HG02759 (cell line): ENCODE measurements at regions not wholly inside any gene's neighbourhood (a gene's known extent, or its start where the extent isn't known, plus 50 kb on each side); places are given as distances from the start of the nearest gene placed in this dataset.
"Not testable (repeated sequence)": the region's sequence is repeated elsewhere in the genome, so short reads cannot be mapped to it uniquely, and the experiment has no call there.

Experiments used
- ATAC-seq: cut with Tn5 transposase; IDR thresholded peaks from one replicate; pipeline ENCODE4 v1.9.1; 2021; ENCODE audit warnings: mild to moderate bottlenecking, moderate library complexity; ENCODE audit not compliant: unreplicated experiment

DNA sequence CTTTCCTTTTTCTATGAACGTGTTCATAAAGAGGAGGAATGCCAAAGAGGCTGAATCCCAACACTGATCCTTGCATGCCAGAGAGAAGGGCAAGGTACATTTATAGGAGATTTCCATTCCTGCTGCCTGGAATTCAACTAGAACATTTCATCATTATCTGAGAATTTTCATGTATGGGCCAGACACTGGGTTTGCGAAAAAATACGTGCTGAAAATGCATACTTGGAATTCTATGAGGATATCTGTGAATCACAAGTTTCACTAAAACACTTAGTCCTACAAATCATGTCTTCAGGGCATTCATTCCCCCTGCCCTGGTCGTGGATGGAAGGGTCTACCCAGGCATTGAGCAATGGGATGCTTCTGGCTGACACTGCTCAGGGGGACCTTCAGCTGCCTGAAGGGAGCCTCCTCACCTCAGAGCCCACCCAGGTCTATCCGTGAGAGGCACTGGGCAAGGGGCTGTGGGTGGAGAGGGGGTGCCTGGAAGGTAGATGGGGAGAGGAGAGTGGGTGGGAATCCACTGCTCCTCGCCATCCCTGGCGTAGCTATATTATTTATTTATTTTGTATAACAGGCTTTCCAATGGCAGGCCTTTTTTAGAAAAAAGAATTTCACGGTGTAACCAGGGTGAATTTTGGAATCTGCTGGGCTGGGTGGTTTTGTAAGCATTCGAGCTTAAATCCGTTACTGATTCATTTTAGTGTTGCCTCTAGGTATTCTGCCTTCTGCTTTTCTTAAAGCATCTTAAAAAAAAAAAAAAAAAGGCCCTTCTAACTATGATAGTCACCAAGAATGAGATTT is 560.6 kb upstream of the ID2 start:
- no peak for ATAC-seq

DNA sequence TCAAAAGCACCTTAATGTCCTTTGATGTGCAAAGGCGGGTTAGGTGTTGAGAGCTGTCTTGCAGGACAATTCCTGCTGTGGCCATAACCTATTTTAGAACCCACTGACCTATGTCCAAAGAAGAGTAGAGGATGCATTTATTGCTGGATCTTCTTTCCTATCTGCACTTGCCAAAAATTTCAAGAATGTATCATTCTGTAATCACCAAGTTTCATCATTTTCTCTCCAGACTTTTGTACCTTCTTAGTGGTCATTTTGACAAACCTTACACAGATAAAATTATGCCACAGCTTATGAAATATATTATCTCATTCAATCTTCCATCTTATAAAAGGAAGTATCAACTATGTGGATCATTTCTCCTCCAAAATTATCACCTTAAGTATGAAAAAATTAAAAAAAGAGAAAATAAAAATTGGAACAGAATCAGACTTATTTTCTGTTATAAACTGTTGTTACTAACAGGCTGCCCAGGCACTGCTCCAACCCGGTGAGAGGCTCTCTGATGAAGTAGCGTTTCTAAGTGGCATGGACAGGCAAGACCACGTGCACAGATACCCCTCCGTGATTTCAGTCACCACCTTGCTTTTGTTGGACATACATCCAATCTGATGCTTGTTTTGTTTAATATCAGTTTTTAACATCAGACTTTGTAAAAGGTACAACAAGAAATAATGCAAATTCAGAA is 559.9 kb upstream of the ID2 start:
- no peak for ATAC-seq

DNA sequence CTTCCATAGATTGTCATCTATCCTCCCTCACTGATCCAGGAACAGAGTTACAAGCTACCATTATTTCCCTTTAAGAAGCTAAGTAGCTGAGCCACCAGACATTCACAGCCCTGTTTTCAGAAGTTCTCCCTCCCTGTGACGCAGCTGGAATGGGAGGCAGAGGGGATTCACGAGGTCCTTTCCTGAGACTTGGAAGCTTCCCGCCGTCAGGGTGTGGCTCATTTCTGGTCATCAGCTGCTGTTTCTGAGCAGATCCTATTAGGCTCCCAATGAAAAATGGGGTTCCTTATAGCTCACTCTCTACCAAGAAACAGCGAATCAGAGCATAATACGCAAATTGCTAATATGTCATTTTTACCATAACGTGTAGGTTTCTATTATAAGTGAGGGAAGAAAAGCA is 559.3 kb upstream of the ID2 start:
- ATAC-seq = no peak

DNA sequence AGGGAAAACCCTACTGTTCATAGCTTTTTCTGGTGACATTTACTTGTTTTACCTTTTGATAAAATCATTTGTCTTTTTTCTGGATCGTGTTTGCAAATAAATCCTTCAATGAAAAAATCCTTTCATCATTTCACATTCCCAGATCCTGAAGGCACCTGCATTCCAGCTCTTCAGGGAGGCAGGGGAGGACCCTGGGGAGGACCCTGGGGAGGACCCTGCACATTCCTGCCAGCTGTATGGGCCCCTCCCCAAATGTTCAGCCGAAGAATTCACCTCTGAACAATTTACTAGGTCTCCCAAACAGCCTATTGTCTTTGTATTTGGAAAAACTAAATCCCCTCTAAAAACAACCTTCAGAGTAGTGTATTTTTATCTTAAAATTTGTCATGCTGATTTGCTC is 558.4 kb upstream of the ID2 start:
- no peak for ATAC-seq

DNA sequence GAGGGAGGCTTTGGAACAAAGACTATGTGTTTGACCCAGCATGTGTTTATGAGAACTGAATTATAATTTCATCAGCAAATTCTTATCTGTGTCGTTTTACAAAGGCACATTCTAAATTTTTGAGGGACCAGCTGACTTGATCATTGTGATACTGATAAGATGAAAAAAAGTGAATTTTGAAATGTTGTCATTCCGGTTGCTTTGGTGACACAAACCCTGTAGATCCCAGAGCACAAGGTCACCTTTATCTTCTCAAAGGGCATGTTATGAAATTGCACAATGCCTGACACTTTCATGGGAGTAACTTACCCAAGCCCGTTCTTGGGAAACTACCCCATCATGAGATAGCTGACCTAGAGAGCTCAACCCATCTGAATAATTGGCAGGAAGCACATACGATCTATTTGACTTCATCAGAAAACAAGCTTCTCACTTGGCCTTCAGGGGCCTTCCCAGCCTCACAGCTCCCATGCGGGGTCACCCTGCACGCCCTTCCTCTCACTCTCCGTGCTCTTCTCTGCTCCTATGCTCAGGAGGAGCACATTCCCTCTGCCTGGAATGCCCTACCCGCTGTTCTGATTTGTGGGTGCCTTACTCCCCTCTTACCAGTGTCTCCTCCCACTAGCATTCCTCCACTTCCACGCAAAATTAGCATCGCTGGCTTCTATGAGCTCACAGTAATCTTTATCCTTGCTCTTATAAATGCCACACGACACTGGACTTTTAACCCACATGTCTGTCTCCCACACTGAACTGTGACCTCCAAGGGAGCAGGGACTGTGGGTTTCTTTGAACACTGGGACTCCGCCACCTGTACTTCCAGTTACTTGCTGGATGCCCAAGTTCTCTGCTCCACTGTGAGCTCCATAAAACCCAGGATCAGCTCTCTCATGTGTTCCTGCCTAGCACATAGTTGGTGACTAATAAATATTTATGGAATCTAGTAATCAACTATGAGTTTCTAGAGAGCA is 555.8 kb upstream of the ID2 start:
- no peak for ATAC-seq

DNA sequence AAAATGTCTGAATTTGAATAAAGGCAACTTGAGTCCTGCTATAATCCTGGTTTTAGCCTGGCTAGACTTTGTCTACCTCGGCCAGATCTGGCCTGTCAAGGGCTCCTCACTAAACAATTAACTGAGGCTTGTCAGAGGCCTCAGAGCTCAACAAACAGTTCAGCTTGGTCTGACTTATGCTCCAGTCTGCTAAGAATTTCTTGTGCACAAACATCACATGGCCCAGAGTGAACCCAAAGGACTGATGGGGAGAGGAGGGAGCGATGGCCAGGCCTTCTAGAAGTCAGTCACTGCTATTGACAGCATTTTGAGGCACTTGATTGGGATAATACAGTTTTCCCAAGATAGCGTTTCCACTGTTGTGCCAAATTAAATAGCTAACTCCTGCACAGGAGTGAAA is 555.1 kb upstream of the ID2 start:
- no peak for ATAC-seq

DNA sequence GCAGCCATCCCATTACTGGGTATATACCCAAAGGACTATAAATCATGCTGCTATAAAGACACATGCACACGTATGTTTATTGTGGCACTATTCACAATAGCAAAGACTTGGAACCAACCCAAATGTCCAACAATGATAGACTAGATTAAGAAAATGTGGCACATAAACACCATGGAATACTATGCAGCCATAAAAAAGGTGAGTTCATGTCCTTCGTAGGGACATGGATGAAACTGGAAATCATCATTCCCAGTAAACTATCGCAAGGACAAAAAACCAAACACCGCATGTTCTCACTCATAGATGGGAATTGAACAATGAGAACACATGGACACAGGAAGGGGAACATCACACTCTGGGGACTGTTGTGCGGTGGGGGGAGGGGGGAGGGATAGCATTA is 550.4 kb upstream of the ID2 start:
- ATAC-seq = not testable (repeated sequence)

DNA sequence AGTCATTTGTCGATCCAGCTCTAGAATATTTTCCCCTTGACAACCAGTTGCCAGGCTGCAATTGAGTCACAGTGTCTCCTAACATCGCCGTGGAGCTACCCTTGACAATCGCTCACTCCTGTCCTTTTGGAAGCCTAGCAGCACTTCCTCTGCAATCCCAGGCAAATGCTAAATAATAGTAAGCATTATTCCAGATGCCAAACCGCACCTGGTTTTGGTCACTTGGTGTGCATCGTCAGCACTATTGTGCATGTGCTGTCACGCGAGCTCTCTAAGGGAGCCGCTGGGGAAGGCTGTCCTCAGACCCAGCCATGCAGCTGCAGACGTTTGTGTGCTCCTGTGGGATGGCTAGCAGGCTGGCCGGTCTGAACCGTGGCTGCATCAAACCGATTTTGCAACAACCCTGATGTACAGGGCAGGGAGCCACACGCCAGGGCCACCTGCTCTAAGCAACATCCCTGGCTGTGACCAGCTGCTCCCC is 549.5 kb upstream of the ID2 start:
- no peak for ATAC-seq

DNA sequence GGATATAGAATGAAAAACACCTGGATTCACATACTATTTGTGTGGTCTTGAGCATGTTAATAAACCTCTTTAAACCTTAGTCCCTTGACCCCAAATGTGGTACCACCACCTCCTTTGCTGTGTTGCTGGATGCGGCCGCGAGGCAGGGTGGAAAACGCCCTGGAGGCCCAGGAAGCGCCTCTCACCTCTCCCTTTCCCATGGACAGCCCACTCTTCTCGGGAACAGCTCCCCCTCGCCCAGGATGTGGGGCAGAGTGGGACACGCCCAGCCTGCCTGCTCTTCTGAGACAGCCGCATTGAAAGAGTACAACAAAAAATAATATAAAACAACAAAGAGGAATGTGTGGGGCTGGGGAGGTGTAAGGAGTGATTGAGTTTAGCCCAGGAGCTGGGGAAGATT is 549.0 kb upstream of the ID2 start:
- no peak for ATAC-seq

DNA sequence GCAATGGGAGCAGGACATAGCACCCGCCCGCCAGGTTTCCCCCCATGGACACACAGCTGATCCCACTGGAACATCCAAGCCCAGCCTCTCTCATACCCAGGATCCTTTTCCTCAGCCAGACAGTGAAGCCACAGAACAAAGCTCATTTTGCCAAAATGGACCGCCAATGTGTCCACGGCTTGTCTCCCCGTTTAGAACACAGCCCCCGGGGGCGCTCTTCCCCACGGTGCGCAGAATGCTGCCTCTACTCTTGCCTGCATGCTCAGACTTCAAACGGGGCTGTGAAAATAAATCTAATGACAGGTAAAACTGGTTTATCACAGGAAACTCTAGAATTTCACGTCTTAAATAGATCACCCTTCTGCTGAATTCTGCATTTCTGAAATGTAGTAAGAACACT is 548.5 kb upstream of the ID2 start:
- no peak for ATAC-seq

DNA sequence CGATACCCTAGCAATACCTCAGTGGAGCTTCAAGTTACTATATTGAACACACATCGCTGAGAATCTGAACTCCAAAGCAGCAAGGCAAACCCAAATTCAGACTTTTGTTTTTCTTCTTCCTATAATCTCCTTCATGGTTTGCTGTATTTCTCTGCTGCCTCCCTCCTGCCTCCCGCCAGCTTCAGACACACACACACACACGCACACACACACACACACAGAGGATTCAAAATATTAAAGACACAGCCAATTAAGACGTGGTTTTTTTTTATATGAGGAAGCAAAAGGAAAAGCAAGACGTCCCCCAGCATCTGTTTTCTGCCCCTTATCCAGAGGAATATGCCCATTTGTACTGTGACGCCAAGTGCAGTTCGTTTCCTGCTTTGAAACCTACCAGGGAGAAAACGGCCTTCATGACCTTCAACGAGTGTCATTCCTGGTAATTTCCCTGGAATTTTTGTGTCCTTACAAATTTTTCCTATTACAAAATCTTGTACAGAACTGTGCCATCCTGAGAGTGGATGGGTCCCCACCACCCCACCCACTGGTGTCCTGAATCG is 547.9 kb upstream of the ID2 start:
- no peak for ATAC-seq

DNA sequence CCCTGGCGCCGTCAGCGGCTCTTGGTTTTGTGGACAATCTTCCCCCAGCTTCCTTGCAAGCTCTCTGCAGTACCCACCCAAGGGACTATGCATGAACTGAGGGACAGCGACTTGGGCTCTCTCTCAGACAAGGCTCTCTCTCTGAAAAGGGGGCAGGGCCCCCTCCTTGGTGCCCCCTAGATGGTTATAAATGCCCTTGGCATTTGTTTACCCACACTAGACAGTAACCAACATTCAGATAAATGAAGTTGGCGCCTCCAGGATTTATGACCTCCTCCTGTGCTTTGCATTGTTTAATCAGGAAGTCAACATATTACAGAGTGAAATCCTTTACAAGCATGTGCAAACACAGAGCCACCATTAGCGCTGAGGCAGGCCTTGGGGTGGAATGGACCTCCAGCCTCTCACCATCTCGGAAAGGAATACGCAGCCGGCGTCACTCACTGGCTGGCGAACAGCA is 547.4 kb upstream of the ID2 start:
- no peak for ATAC-seq

DNA sequence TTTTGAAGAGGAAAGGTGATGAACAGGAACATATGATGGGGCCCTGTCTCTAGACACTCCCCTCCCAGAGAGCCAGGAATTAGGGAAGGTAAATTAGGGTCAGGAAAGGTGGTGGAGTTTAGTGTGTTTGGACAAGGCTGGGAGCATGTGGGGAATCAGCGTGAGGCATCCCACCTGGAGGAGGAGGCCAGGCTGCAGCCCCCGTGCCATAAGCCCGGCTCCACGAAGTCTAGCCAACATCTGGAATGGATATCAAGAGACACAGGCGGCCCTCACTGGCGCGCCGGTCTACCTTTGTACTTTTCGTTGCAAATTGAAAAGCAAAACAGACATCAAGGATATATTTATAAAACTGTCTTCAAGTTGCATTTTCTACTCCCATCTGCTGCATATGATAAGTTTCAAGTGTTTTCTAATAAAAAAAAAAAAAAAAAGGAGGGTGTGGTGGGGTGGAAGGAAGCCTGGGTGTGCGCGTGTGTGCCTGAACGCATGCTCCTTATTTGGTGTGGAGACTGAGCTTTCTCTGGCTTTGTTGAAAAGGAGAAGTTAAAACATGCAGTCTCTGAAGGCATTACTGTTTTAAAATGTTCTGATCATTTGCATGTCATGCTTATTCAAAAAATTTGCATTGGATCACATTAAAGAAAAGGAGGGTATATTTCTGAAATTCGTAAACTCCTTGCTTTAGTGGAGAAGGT is 546.7 kb upstream of the ID2 start:
- ATAC-seq = no peak

DNA sequence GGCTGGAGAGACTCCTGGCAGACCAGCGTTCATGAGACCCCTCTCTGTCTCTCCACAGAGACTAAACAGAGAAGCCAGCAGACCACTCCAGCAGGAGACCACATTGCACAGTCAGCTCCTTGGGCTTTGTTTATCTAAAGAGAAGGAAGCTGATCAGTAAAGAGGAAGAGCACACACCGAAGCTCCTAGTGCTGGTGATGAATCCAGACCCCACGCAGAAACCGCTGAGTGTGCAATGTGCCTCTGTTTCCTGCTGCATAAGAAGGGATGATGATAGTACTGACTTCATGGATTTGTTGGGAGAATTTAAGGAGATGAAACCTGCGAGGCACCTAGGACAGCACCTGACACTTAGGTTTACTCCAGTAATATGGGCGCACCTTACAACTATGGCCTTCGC is 544.1 kb upstream of the ID2 start:
- ATAC-seq = no peak

DNA sequence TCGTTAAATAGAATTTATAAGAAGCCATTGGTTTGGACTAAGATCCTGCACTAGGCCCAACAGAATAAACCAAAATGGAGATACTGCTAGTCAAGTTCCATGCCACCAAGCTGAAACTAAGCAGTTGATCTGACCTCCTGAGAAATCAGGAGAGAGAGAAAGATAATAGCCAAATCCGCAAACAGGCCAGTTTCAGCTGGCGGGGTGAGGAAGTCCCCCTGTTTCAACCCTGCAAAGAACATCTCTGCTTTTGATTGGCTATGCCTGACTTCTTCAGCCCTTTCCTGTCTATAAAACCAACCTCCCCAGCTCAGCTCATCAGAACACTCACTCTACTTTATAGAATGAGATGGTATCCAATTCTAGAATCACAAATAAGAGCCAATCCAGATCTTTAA is 543.3 kb upstream of the ID2 start:
- ATAC-seq = no peak

DNA sequence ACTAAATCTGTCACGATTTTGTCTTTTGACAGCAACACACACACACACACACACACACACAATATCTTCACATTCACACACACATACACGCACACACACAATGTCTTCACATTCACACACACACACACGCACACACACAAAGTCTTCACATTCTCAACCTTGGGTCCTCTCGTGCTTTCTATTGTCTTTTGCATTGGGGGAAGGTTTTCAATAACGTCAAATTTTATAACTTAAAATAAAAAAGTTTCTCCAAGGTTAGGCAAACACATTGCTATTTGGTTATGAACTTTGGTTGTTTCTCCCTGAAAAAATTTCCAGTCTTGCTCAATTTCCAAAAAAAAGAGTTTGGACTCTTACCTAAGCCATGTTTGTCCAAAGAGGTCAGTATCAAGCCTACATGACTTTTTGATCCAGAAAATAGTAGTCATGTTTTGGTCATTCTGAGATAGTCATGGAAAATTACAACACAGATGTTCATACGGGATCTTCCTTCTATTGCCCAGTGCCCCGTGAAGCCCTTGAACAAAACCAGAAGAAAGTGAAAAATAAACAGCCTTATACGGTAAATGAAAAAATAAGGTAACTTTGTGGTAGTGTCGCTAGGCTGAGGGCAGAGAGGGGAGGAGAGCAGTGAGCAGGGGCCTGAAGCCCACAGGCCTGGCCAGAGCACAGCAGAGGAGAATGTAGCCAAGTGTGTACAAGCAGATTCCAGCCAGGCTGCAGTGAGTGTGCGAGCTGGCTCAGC is 542.8 kb upstream of the ID2 start:
- ATAC-seq = no peak

DNA sequence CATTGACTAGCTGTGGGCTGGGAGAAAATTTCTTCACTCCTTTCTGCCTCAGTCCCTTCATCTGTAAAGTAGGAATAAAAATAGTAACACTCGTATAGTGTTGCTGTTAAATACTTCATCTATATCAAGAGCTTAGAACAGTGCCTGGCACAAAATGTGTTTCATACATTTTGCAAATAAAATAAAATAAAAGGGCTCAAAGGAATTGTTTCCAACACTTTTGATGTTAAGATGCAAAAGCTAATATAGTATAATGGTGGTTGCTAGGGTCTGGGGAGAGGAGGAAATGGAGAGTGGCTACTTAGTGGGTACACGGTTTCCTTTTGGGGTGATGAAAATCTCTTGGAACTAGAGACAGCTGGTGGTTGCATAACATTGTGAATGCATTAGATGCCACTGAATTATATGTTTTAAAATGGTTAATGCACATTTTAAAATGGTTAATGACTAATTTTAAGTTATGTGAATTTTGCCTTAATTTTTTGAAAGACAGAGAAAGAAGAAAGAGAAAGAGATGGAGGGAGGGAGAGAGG is 542.1 kb upstream of the ID2 start:
- no peak for ATAC-seq

DNA sequence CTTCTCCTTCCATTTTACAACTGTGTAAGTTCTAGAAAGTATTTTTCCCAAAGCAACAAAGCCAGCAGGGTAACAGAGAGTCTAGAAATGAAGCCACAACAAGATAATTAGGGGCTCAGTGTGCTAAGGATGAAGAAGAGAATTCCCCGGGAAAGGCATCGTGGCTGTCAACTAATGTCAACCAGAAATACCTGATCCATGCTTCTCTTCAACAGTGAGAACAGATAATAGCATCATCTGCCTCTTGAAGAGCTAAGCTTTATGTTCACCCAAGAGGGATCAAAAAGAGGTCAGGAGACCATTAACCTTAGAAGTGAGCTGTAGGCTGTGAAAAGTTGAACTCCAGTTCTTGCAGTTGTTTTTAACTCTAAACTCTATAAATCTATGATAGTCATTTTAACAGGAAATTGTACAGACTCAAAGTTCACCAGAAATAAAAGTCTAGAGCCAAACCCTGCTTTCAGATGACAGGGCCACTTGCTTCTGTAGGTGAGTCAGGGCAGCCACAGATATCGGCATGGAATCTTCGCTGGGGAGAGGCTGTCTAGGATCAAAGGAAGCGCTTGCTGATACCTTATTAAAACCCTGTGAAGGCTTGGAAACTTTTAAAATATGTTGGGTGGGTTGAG is 540.7 kb upstream of the ID2 start:
- ATAC-seq = no peak

DNA sequence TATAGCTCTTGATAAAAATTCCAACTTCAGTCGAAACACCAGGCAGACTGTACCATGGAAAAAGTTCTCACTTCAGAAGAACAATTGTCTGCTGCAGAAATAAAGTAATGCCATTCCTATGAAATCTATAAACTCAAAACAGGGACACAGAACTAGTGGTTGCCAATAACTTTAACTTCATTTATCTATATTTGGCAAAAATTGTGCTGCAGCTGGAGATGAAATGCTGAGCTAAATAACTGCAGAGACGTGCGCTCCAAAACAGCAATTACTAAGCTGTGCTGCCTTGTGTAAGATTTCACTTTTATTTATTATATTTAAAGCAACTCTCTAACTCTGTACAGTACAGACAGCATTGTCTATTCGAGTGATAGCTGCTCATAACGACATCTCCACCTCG is 540.1 kb upstream of the ID2 start:
- no peak for ATAC-seq
